Prostate gland (tissue), 2 donors: ENCODE measurements at regions not wholly inside any gene's neighbourhood (a gene's known extent, or its start where the extent isn't known, plus 50 kb on each side); places are given as distances from the start of the nearest gene placed in this dataset.
"Not testable (repeated sequence)": the region's sequence is repeated elsewhere in the genome, so short reads cannot be mapped to it uniquely, and the experiment has no call there.

Experiments used
- DNase-seq: peaks from one replicate; pipeline ENCODE4 v3.0.0-alpha.2; 2019; ENCODE audit warnings: low spot score
- H3K27ac ChIP-seq, 2 donors: fragments of 200-600 bp; sonication (generic); 2 replicates each; pipeline ENCODE4 v1.5.1; 2017 to 2019
- H3K27me3 ChIP-seq: fragments of 200-600 bp; sonication (generic); replicated peaks from 2 replicates; pipeline ENCODE4 v1.5.1; 2019; ENCODE audit not compliant: insufficient read depth
- H3K36me3 ChIP-seq, 2 donors: fragments of 200-600 bp; sonication (generic); 1 replicate in 1 of 2; 2 replicates in 1 of 2; pipeline versions ENCODE4 v1.5.1 to v1.8.1; 2017 to 2019
- H3K4me1 ChIP-seq: fragments of 200-600 bp; sonication (generic); replicated peaks from 2 replicates; pipeline ENCODE4 v1.5.1; 2019
- H3K4me3 ChIP-seq, 2 donors: fragments of 200-600 bp; sonication (generic); 2 replicates each; pipeline ENCODE4 v1.5.1; 2017 to 2019
- H3K9me3 ChIP-seq: fragments of 200-600 bp; sonication (generic); 2 replicates; pipeline ENCODE4 v1.5.1; 2017
- CTCF ChIP-seq, 4 experiments: fragments of 200-600 bp in 2 of 4; fragments of 450-650 bp in 2 of 4; sonication (generic) in 2 of 4; IDR thresholded peaks; 1 replicate in 3 of 4; 2 replicates in 1 of 4; pipeline ENCODE4 v1.5.1; 2016 to 2019; ENCODE audit warnings: antibody characterized with exemption in 4 of 4, mild to moderate bottlenecking in 2 of 4, moderate library complexity in 2 of 4
- POLR2A ChIP-seq: fragments of 450-650 bp; IDR thresholded peaks from one replicate; pipeline ENCODE4 v1.6.1; 2016; ENCODE audit warnings: antibody characterized with exemption, mild to moderate bottlenecking
- POLR2AphosphoS5 ChIP-seq: sonication (generic); formaldehyde crosslinking; IDR thresholded peaks from one replicate; pipeline ENCODE4 v1.6.1; 2017; ENCODE audit warnings: antibody characterized with exemption
- whole genome bisulfite sequencing: methylation state at CpG from one replicate; pipeline ENCODE4 v1.1.5; 2018; 5-methylcytosine and 5-hydroxymethylcytosine counted together
- intact Hi-C: fragments of 100-400 bp; cut with DNase I; formaldehyde crosslinking; loops from one replicate; pipeline ENCODE4 v1.14.2; 2022

- WGBS, result 40% methylated on average over 1 of the region's 1 CpG
- Histone ChIP-seq H3K36me3 (no peaks in the 10 kb centered on the region), H3K4me3 (no peak overlapping the region), H3K9me3 (no peaks in the 10 kb centered on the region), H3K27me3 (no peaks in the 10 kb centered on the region), H3K27ac (no peak overlapping the region), H3K4me1 (no peaks in the 10 kb centered on the region)
- TF ChIP-seq CTCF (IDR thresholded peaks at IDR 0.05) (no peak), POLR2A (no peak), POLR2AphosphoS5 (no peak)
- DNase-seq, result no peak
- intact Hi-C loops, result no loop called here
These were observed 233.8 kb upstream of the TBX18 start for GRCh38 chr6:84998223-84998622.

- H3K4me3 ChIP-seq, H3K36me3 ChIP-seq, H3K27ac ChIP-seq, H3K4me1 ChIP-seq, DNase-seq, intact Hi-C loops, H3K9me3 ChIP-seq, H3K27me3 ChIP-seq: not testable (repeated sequence)
- 63% methylated on average over 1 of the region's 1 CpG for WGBS
These were observed 224.4 kb upstream of the TBX18 start for GRCh38 chr6:84988766-84989165.

- intact Hi-C loops, H3K4me3 ChIP-seq, DNase-seq, H3K4me1 ChIP-seq, H3K27me3 ChIP-seq, H3K9me3 ChIP-seq, H3K36me3 ChIP-seq, H3K27ac ChIP-seq: not testable (repeated sequence)
- 93% methylated on average over 3 of the region's 3 CpGs for WGBS
These were observed 221.1 kb upstream of the TBX18 start for GRCh38 chr6:84985490-84985889.

DNA sequence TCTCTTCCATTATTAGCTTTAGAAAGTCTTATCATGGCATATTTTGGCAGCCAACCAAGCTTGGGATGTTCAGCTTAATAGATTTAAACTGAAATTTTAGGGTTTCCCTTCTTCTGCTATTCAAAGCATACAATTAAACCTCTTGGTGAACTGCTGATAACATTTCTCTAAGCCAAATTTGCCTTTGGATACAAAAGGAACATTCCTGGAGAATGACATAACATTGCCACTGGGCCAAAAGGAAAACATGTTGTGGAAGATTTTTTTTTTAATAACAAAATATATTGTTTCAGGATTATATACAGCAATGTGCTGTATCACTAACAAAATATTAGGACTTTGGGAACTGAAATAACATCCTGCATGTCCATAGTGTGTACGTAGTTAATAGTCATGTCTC, 215.1 kb upstream of the TBX18 start:
- Histone ChIP-seq H3K4me1 (no peaks in the 10 kb centered on the region), H3K27me3 (no peaks in the 10 kb centered on the region), H3K36me3 (no peaks in the 10 kb centered on the region), H3K27ac (no peak overlapping the region), H3K9me3 (no peaks in the 10 kb centered on the region), H3K4me3 (no peak overlapping the region)
- TF ChIP-seq CTCF (IDR thresholded peaks at IDR 0.05), result no peak
- TF ChIP-seq POLR2A, result no peak
- no peak for TF ChIP-seq POLR2AphosphoS5
- WGBS, result 68% methylated on average over 1 of the region's 1 CpG
- DNase-seq, result no peak
- intact Hi-C loops, result no loop called here

GRCh38 chr6:84977363-84977705, 212.9 kb upstream of the TBX18 start:
- DNase-seq, result no peak
- intact Hi-C loops, result no loop called here
- no peak for TF ChIP-seq POLR2A
- no peak for TF ChIP-seq CTCF (IDR thresholded peaks at IDR 0.05)
- TF ChIP-seq POLR2AphosphoS5, result no peak
- 61% methylated on average over 1 of the region's 1 CpG for WGBS
- Histone ChIP-seq H3K27me3 (no peaks in the 10 kb centered on the region), H3K36me3 (no peaks in the 10 kb centered on the region), H3K27ac (no peak overlapping the region), H3K4me1 (no peaks in the 10 kb centered on the region), H3K4me3 (no peak overlapping the region), H3K9me3 (no peaks in the 10 kb centered on the region)

GRCh38 chr6:84976526-84977362, 212.3 kb upstream of the TBX18 start:
- 31% methylated on average over 4 of the region's 4 CpGs for WGBS
- Histone ChIP-seq H3K36me3 (no peaks in the 10 kb centered on the region), H3K27ac (no peak overlapping the region), H3K27me3 (no peaks in the 10 kb centered on the region), H3K4me1 (no peaks in the 10 kb centered on the region), H3K9me3 (no peaks in the 10 kb centered on the region), H3K4me3 (no peak overlapping the region)
- TF ChIP-seq POLR2A, result no peak
- TF ChIP-seq POLR2AphosphoS5, result no peak
- no peak for TF ChIP-seq CTCF (IDR thresholded peaks at IDR 0.05)
- intact Hi-C loops, result no loop called here
- no peak for DNase-seq
